HCT116 (cell line): ENCODE measurements at regions not wholly inside any gene's neighbourhood (a gene's known extent, or its start where the extent isn't known, plus 50 kb on each side); places are given as distances from the start of the nearest gene placed in this dataset.

ENCODE experiments used
- CEBPB ChIP-seq: IDR thresholded peaks from 2 replicates; pipeline ENCODE4 v1.6.1; 2012; ENCODE audit warnings: low read depth
- EZH2 ChIP-seq: fragments of 200-600 bp; sonication (generic); IDR thresholded peaks from 2 replicates; pipeline ENCODE4 v1.6.1; 2017; ENCODE audit warnings: antibody characterized with exemption, mixed run types
- FOSL1 ChIP-seq: IDR thresholded peaks from 2 replicates; pipeline ENCODE4 v1.6.1; 2012; ENCODE audit warnings: low read depth
- POLR2A ChIP-seq: IDR thresholded peaks from 2 replicates; pipeline ENCODE4 v1.7.0; 2011; ENCODE audit warnings: borderline replicate concordance; ENCODE audit not compliant: insufficient read depth, insufficient read length; ENCODE audit errors: extremely low read depth
- POLR2AphosphoS5 ChIP-seq: IDR thresholded peaks from 2 replicates; pipeline ENCODE4 v1.6.1; 2011; ENCODE audit warnings: mild to moderate bottlenecking, low read depth, low read length, moderate library complexity
- RAD21 ChIP-seq: IDR thresholded peaks from 2 replicates; pipeline ENCODE4 v1.6.1; 2012; ENCODE audit warnings: low read depth, mild to moderate bottlenecking
- REST ChIP-seq: IDR thresholded peaks from 2 replicates; pipeline ENCODE4 v1.6.1; 2012; ENCODE audit warnings: low read depth
- TCF7L2 ChIP-seq: IDR thresholded peaks from 2 replicates; pipeline ENCODE4 v1.7.0; 2011; ENCODE audit warnings: borderline replicate concordance, inconsistent platforms; ENCODE audit not compliant: insufficient read depth, insufficient read length; ENCODE audit errors: extremely low read depth
- YY1 ChIP-seq: IDR thresholded peaks from 2 replicates; pipeline ENCODE4 v1.6.1; 2011; ENCODE audit warnings: low read length, low read depth, moderate library complexity, mild to moderate bottlenecking; ENCODE audit not compliant: insufficient replicate concordance; ENCODE audit errors: extremely low read depth
- ZFX ChIP-seq: fragments of 450-650 bp; IDR thresholded peaks from 2 replicates; pipeline ENCODE4 v1.6.1; 2017
- ZNF274 ChIP-seq: fragments of 200-500 bp; sonication (Bioruptor generic); IDR thresholded peaks from 2 replicates; pipeline ENCODE4 v1.6.1; 2014; ENCODE audit warnings: mild to moderate bottlenecking, low read depth, low read length, inconsistent platforms
- TF ChIP-seq, protein P1 (sequence below), 3 experiments: fragments of 200-600 bp in 1 of 3; sonication (generic) in 1 of 3; IDR thresholded peaks in 2 of 3; conservative IDR thresholded peaks in 1 of 3; 2 replicates each; pipeline ENCODE4 v1.5.1; 2012 to 2017; ENCODE audit warnings: low read depth in 2 of 3, low read length in 2 of 3, antibody characterized with exemption in 1 of 3, borderline replicate concordance in 1 of 3, control low read depth in 1 of 3, mild to moderate bottlenecking in 1 of 3, mixed read lengths in 1 of 3, mixed run types in 1 of 3, moderate library complexity in 1 of 3; ENCODE audit not compliant: insufficient read depth in 1 of 3
- TF ChIP-seq, protein P2 (sequence below): IDR thresholded peaks from 2 replicates; pipeline ENCODE4 v1.6.1; 2012
- TF ChIP-seq, protein P3 (sequence below): IDR thresholded peaks from 2 replicates; pipeline ENCODE4 v1.6.1; 2011; ENCODE audit warnings: mild to moderate bottlenecking, low read length, moderate library complexity; ENCODE audit not compliant: insufficient replicate concordance; ENCODE audit errors: extremely low read depth

GRCh38 chr10:45061982-45062381 is 61.3 kb downstream of the ZNF22 start:
- TF ChIP-seq, protein P1, sequence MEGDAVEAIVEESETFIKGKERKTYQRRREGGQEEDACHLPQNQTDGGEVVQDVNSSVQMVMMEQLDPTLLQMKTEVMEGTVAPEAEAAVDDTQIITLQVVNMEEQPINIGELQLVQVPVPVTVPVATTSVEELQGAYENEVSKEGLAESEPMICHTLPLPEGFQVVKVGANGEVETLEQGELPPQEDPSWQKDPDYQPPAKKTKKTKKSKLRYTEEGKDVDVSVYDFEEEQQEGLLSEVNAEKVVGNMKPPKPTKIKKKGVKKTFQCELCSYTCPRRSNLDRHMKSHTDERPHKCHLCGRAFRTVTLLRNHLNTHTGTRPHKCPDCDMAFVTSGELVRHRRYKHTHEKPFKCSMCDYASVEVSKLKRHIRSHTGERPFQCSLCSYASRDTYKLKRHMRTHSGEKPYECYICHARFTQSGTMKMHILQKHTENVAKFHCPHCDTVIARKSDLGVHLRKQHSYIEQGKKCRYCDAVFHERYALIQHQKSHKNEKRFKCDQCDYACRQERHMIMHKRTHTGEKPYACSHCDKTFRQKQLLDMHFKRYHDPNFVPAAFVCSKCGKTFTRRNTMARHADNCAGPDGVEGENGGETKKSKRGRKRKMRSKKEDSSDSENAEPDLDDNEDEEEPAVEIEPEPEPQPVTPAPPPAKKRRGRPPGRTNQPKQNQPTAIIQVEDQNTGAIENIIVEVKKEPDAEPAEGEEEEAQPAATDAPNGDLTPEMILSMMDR (IDR thresholded peaks at IDR 0.05 in 2 of 3, conservative IDR thresholded peaks at IDR 0.05 in 1 of 3; ENCODE audit: borderline replicate concordance in 1 of 3, insufficient read depth in 1 of 3, low read depth in 2 of 3, low read length in 2 of 3) = no peak
- TF ChIP-seq EZH2 (no peak), REST (no peak), POLR2AphosphoS5 (no peak), ZNF274 (no peak), YY1 (no peak), ZFX (no peak), POLR2A (no peak), CEBPB (no peak), FOSL1 (no peak), TCF7L2 (no peak), RAD21 (no peak)
- TF ChIP-seq, protein P2, sequence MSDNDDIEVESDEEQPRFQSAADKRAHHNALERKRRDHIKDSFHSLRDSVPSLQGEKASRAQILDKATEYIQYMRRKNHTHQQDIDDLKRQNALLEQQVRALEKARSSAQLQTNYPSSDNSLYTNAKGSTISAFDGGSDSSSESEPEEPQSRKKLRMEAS = no peak
- TF ChIP-seq, protein P3, sequence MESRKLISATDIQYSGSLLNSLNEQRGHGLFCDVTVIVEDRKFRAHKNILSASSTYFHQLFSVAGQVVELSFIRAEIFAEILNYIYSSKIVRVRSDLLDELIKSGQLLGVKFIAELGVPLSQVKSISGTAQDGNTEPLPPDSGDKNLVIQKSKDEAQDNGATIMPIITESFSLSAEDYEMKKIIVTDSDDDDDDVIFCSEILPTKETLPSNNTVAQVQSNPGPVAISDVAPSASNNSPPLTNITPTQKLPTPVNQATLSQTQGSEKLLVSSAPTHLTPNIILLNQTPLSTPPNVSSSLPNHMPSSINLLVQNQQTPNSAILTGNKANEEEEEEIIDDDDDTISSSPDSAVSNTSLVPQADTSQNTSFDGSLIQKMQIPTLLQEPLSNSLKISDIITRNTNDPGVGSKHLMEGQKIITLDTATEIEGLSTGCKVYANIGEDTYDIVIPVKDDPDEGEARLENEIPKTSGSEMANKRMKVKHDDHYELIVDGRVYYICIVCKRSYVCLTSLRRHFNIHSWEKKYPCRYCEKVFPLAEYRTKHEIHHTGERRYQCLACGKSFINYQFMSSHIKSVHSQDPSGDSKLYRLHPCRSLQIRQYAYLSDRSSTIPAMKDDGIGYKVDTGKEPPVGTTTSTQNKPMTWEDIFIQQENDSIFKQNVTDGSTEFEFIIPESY = no peak
